ENCODE measurements at regions not wholly inside any gene's neighbourhood (a gene's known extent, or its start where the extent isn't known, plus 50 kb on each side); places are given as distances from the start of the nearest gene placed in this dataset.

DNA sequence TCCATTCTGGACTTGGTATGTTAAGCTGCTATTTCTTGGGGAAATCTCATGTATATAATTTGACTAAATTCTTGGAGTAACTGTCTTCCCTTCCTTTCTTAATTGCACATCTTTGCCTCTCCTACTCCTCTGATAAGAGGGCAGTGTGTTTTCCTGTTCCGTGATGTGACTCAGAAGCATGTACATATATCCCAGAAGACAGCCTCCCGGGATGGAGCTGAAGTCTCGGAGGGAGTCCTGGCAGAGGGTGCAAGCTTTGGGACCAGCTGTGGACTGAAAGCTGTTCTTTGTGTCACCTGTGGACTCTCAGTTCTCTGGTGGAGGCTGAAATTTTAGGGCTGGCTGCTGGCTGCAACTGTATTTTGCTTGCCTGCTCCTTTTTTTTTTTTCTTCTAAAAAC is 54.7 kb upstream of the MGAT5 start:
- TF ChIP-seq CTCF (IDR thresholded peaks at IDR 0.05) (no peak), ZFX (IDR thresholded peaks at IDR 0.05; ENCODE audit: borderline replicate concordance) (no peak)
- H3K27ac ChIP-seq: no peak overlapping the region

DNA sequence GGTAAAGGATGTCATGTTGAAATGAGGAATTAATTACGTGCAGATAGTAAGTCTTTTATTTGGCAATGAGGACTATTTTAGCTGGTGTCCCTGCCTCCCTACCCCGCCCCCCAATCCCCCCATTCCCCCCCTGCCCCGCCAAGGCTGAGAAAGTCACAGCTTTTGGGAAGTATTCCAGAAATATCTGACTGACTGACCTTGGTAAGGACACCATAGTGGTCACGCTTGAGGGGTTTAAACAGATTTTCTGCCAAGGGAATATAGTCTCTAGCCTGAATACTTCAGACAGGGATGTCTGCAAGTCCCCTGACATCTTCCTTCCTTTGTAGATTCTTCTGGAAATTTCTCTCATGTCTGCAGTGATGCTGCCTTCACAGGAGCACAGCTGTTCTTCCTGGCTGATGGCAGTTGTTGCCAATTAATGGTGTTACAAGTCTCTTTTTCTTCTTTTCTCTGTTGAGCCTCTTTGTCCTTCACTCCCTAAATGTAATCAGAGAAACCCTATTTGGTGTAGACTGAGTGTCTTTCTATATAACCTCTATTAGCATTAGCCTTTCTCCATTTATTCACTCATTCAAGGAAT is 53.7 kb upstream of the MGAT5 start:
- TF ChIP-seq CTCF (IDR thresholded peaks at IDR 0.05) (no peak), ZFX (IDR thresholded peaks at IDR 0.05; ENCODE audit: borderline replicate concordance) (no peak)
- no peak overlapping the region for H3K27ac ChIP-seq

DNA sequence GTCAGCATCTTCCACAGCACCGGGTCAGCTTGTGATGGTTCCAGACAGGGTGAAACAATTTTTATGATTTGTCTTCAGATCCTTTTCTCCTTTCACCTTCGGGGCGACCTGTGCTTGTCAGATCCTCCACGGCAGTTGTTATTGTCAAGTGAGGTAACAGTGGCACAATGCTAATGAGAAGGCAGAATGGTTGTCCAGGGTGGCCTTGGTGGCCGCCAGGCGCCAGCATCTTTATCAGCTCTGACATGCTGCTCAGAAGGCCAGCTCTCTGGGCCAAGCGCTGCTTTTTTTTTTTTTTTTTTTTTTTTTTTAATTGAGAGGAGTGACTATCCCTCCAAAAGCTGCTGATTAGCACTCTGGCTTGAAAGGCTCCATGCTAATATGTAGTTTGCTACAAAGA is 52.3 kb upstream of the MGAT5 start:
- TF ChIP-seq CTCF (IDR thresholded peaks at IDR 0.05) (no peak), ZFX (IDR thresholded peaks at IDR 0.05; ENCODE audit: borderline replicate concordance) (no peak)

GRCh38 chr2:134202371-134202770 is 51.5 kb upstream of the MGAT5 start:
- H3K27ac ChIP-seq: no peak overlapping the region
- TF ChIP-seq ZFX (IDR thresholded peaks at IDR 0.05; ENCODE audit: borderline replicate concordance) (no peak), CTCF (IDR thresholded peaks at IDR 0.05) (no peak)

More for the DNA sequence above, 52.3 kb upstream of the MGAT5 start:
- H3K27ac ChIP-seq: no peak overlapping the region

DNA sequence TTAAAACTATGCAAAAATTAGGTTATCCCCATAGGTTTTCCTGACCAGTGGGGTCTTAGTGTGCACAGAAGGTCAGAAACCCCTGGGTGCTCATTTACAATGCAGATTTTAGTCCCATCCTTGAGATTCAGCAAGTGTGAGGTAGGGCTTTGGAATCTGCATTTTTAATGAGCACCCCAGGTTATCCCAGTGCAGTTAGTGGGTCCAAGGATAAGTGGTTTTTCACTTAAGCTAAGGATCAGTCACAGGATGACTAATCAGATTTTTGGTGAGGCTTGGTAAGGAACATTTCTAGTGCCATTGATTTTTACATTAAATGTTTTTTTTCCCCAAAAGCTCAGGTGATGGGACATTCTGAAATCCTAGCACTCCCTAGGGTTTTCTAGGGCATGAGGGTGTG is 50.7 kb upstream of the MGAT5 start:
- H3K27ac ChIP-seq: no peak overlapping the region
- TF ChIP-seq ZFX (IDR thresholded peaks at IDR 0.05; ENCODE audit: borderline replicate concordance) (no peak), CTCF (IDR thresholded peaks at IDR 0.05) (no peak)

All from 22Rv1 (cell line).